Liver (tissue), 3 donors: ENCODE measurements at regions not wholly inside any gene's neighbourhood (a gene's known extent, or its start where the extent isn't known, plus 50 kb on each side); places are given as distances from the start of the nearest gene placed in this dataset.

Source experiments
- GABPA ChIP-seq, 2 donors: IDR thresholded peaks in 1 of 2; conservative IDR thresholded peaks in 1 of 2; 2 replicates each; pipeline ENCODE4 v1.6.1; 2016; ENCODE audit warnings: antibody characterized with exemption in 2 of 2, mild to moderate bottlenecking in 1 of 2, moderate library complexity in 1 of 2
- TF ChIP-seq, protein P1 (sequence below): fragments of 150-350 bp; IDR thresholded peaks from 2 replicates; pipeline ENCODE4 v1.5.1; 2017; ENCODE audit warnings: improper control_type of control experiment, low read depth, low read length; ENCODE audit not compliant: missing input control
- TF ChIP-seq, protein P2 (sequence below): IDR thresholded peaks from 2 replicates; pipeline ENCODE4 v1.6.1; 2016; ENCODE audit warnings: antibody characterized with exemption
- TF ChIP-seq, protein P3 (sequence below): IDR thresholded peaks from 2 replicates; pipeline ENCODE4 v1.6.1; 2016; ENCODE audit warnings: antibody characterized with exemption, mild to moderate bottlenecking
- donor health status: healthy.
- donor health status: healthy.

- TF ChIP-seq, protein P1, sequence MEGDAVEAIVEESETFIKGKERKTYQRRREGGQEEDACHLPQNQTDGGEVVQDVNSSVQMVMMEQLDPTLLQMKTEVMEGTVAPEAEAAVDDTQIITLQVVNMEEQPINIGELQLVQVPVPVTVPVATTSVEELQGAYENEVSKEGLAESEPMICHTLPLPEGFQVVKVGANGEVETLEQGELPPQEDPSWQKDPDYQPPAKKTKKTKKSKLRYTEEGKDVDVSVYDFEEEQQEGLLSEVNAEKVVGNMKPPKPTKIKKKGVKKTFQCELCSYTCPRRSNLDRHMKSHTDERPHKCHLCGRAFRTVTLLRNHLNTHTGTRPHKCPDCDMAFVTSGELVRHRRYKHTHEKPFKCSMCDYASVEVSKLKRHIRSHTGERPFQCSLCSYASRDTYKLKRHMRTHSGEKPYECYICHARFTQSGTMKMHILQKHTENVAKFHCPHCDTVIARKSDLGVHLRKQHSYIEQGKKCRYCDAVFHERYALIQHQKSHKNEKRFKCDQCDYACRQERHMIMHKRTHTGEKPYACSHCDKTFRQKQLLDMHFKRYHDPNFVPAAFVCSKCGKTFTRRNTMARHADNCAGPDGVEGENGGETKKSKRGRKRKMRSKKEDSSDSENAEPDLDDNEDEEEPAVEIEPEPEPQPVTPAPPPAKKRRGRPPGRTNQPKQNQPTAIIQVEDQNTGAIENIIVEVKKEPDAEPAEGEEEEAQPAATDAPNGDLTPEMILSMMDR: no peak
- TF ChIP-seq, protein P2, sequence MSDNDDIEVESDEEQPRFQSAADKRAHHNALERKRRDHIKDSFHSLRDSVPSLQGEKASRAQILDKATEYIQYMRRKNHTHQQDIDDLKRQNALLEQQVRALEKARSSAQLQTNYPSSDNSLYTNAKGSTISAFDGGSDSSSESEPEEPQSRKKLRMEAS: no peak
- TF ChIP-seq, protein P3, sequence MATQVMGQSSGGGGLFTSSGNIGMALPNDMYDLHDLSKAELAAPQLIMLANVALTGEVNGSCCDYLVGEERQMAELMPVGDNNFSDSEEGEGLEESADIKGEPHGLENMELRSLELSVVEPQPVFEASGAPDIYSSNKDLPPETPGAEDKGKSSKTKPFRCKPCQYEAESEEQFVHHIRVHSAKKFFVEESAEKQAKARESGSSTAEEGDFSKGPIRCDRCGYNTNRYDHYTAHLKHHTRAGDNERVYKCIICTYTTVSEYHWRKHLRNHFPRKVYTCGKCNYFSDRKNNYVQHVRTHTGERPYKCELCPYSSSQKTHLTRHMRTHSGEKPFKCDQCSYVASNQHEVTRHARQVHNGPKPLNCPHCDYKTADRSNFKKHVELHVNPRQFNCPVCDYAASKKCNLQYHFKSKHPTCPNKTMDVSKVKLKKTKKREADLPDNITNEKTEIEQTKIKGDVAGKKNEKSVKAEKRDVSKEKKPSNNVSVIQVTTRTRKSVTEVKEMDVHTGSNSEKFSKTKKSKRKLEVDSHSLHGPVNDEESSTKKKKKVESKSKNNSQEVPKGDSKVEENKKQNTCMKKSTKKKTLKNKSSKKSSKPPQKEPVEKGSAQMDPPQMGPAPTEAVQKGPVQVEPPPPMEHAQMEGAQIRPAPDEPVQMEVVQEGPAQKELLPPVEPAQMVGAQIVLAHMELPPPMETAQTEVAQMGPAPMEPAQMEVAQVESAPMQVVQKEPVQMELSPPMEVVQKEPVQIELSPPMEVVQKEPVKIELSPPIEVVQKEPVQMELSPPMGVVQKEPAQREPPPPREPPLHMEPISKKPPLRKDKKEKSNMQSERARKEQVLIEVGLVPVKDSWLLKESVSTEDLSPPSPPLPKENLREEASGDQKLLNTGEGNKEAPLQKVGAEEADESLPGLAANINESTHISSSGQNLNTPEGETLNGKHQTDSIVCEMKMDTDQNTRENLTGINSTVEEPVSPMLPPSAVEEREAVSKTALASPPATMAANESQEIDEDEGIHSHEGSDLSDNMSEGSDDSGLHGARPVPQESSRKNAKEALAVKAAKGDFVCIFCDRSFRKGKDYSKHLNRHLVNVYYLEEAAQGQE: no peak
- TF ChIP-seq GABPA (IDR thresholded peaks at IDR 0.05 in 1 of 2, conservative IDR thresholded peaks at IDR 0.05 in 1 of 2): no peak
Observed at GRCh38 chr21:15297824-15298223, 233.0 kb upstream of the NRIP1 start.
